ENCODE measurements at regions not wholly inside any gene's neighbourhood (a gene's known extent, or its start where the extent isn't known, plus 50 kb on each side); places are given as distances from the start of the nearest gene placed in this dataset.
"Not testable (repeated sequence)": the region's sequence is repeated elsewhere in the genome, so short reads cannot be mapped to it uniquely, and the experiment has no call there.

DNA sequence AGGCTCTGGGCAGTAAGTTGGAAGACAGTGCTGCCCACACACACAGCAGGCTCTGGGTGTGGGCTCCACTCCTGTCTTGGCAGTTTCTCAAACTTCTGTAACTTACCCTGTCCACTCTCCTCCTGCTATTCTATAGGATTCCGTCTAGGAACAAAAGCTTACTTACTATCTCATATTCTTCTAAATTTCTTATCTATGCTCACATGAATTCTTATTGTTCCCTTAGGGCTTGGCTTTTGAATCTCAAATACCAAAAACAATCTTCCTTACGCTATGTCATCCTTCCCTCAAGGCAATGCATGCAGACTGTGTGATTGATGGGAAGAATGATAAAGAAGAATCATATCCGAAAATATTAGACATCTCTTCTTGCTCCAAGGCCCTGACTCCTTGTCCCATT lies 425.9 kb upstream of the ONECUT1 start:
- POLR2A ChIA-PET = no interaction called here
- Mint-ChIP-seq H3K27ac (no peak overlapping the region), H3K4me3 (no peak overlapping the region)

DNA sequence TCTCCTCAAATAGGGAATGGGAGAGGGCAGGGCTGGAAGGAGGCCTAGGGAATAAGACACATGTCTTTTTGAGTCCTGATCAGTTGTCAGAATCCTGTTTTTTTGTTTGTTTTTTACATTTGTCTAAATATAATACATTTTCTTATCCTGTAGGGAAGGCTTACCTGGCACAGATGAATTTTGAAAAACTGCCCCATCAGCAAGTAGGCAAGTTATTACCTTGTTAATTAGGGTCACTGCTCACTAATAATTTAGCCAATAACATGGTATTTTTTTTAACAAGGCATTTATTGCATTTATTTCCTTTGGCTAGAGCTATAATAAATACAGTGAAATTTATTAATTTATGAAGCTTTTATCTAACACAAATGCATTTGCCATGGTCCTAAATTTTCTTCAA lies 423.2 kb upstream of the ONECUT1 start:
- DNase-seq (no peak), ATAC-seq (no peak)
- H3K36me3 Mint-ChIP-seq = no peaks in the 10 kb centered on the region
- H3K27me3 Mint-ChIP-seq = peaks cover 0 to 7% (median 2%) of the 10 kb centered on the region in 5 donors
- H3K4me1 Mint-ChIP-seq = no peaks in the 10 kb centered on the region
- H3K4me3 Mint-ChIP-seq = no peak overlapping the region
- no peak overlapping the region for H3K27ac Mint-ChIP-seq
- peaks cover 0 to 3% (median 0%) of the 10 kb centered on the region in 9 donors for H3K9me3 Mint-ChIP-seq
- POLR2A ChIA-PET = no interaction called here

More for the DNA sequence above, 425.9 kb upstream of the ONECUT1 start:
- ATAC-seq (no peak), DNase-seq (no peak)
- Mint-ChIP-seq H3K36me3 (no peaks in the 10 kb centered on the region), H3K4me1 (no peaks in the 10 kb centered on the region), H3K27me3 (peaks cover 0 to 8% (median 2%) of the 10 kb centered on the region in 5 donors), H3K9me3 (peaks cover 0 to 6% (median 0%) of the 10 kb centered on the region in 9 donors)

DNA sequence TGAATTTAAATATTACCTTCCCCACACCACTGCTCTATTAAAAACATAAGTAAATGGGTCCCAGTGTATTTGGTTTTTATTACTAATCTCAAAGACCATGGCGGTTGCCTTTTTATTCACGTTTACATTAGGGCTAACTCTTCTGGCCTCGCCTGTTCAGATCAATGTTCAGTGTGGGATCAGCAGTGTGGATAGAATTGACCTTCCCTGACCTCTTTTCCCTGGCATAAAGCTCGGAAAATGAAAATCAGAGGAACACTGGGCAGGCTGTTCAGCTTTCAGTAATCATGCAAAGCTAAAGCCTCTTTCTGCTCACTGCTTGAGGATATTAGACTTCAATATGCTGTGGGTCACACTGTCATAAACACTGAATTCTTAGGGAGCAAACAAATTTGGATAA lies 422.6 kb upstream of the ONECUT1 start:
- Mint-ChIP-seq H3K36me3 (no peaks in the 10 kb centered on the region), H3K9me3 (no peaks in the 10 kb centered on the region), H3K4me3 (no peak overlapping the region), H3K27me3 (peaks cover 0 to 5% (median 2%) of the 10 kb centered on the region in 5 donors), H3K4me1 (no peaks in the 10 kb centered on the region), H3K27ac (no peak overlapping the region)
- no peak for DNase-seq
- no peak for ATAC-seq
- POLR2A ChIA-PET = no interaction called here

DNA sequence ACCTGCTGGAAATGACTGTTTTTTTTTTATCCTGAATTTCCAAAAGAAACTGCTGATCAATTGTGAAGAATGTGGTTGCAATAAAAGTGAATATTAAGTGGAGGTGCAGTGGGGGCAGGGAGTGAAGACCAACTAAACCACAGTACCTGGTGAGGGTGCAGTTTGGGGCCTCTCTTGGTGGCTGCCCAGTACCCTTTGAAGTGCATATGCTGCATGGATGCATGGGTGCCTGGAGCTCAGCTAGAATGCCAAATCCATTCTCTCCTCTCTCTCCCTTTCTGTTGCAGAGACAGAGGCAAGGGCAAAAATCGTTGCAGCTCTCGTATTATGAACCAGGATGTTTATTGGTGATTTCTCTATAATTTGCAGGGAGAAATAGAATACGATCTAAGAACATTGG lies 420.5 kb upstream of the ONECUT1 start:
- ATAC-seq (no peak), DNase-seq (no peak)
- Mint-ChIP-seq H3K9me3 (peaks cover 0 to 4% (median 0%) of the 10 kb centered on the region in 9 donors), H3K27ac (no peak overlapping the region), H3K4me3 (no peak overlapping the region), H3K4me1 (no peaks in the 10 kb centered on the region), H3K36me3 (no peaks in the 10 kb centered on the region), H3K27me3 (peaks cover 0 to 7% (median 0%) of the 10 kb centered on the region in 5 donors)
- POLR2A ChIA-PET = no interaction called here

DNA sequence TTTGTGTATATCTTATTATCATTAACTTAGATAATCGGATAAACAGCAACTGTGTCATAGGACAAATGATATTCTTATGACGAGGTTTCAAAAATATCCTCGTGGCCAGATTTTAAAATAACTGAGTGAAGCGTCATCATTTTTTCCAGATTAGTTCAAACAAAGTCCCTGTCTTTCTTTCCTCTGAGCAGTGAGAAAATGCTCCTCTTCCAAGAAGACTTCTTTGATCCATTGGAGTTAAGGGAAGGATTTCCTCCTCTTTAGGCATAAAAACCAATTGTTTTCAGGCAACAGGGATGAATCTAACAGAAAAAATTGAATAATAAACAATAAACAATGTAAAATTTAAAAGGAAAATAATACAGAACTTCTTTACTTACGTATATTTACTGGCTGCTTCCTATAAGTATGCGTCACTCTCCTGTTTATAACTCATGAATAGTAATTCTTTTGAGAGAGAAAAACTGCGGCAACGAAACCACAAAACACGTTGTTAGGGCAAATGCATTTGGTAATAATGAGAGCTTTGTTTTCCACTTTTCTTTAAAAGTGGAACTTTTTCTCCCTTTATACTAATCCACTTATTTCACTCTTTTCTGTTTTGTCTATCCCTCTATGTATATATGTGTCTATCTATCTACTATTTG lies 419.4 kb upstream of the ONECUT1 start:
- Mint-ChIP-seq H3K36me3 (no peaks in the 10 kb centered on the region), H3K27me3 (peaks cover 0 to 8% (median 0%) of the 10 kb centered on the region in 5 donors), H3K9me3 (peaks cover 0 to 4% (median 0%) of the 10 kb centered on the region in 9 donors), H3K27ac (no peak overlapping the region), H3K4me3 (no peak overlapping the region), H3K4me1 (no peaks in the 10 kb centered on the region)
- no peak for DNase-seq
- ATAC-seq = no peak
- POLR2A ChIA-PET = no interaction called here

DNA sequence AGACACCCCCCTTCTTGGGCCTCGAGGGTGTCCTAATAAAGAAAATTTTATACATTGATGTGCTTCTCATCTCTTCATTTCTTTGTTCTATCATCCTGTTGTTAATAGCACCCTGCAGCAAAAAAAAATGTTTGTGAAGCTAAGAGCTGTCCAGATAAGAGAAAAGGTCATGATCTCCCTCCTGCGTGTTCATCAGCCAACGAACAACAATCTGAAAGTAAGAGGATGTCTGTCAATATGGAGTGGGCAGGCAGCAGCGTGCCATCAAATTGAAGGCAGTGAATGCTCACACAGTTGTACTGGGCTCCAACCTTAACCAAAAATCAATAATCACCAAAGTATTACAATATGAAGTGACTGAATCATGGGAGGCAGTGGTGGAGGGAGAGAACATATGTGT lies 418.6 kb upstream of the ONECUT1 start:
- ATAC-seq = no peak
- H3K27ac Mint-ChIP-seq = no peak overlapping the region

DNA sequence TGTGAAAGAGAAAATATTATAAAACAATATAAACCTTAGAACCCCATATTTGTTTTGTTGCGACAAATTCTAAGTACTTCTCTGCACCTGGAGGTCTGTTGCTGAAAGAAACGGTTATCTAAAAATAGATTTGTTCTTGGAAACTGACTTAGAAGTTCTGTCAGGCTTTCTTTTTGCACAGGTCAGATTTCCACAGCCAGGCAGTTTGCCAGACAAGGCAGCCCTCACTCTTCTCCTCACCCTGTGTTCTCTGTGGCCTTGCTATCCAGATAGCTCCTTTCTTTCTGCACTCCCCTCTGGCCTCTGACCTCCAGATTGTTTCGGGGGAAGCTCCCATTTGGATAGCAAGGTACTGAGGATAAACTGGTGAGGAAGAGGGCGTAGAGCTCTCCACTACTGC lies 413.3 kb upstream of the ONECUT1 start:
- POLR2A ChIA-PET = interaction anchor here (0.5 kb wide), 1 partner anchor 747 kb away, joined by 4 read pairs; no protein-coding TSS in a partner anchor
- Mint-ChIP-seq H3K9me3 (peaks cover 0 to 4% (median 0%) of the 10 kb centered on the region in 9 donors), H3K27me3 (peaks cover 3 to 35% (median 16%) of the 10 kb centered on the region in 5 donors), H3K4me3 (no peak overlapping the region), H3K4me1 (no peaks in the 10 kb centered on the region), H3K27ac (no peak overlapping the region), H3K36me3 (no peaks in the 10 kb centered on the region)
- ATAC-seq = no peak
- DNase-seq = no peak

More for the DNA sequence above, 418.6 kb upstream of the ONECUT1 start:
- Mint-ChIP-seq H3K4me1 (no peaks in the 10 kb centered on the region), H3K27me3 (peaks cover 0 to 14% (median 0%) of the 10 kb centered on the region in 5 donors), H3K4me3 (no peak overlapping the region), H3K9me3 (peaks cover 0 to 4% (median 0%) of the 10 kb centered on the region in 9 donors), H3K36me3 (no peaks in the 10 kb centered on the region)
- POLR2A ChIA-PET = no interaction called here
- no peak for DNase-seq

DNA sequence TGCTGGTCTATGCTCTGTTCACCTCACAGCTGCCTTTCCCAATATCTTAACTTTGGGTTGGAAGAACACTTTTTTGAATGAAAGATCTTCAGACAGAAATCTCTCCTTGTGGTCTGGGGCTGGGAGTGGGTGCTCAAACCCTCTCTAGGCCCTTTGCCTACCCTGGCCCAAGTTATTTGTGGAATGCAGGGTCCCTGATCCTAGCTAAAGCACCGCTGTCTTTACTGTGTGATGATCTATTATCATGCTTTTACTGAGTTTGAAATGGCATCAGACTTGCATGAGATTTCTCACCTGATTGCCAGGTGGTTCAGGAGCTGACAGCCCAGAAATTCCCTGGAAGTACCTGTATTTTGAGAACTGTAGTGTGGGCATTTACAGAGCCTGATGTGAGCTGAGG lies 412.7 kb upstream of the ONECUT1 start:
- no peak for DNase-seq
- ATAC-seq = no peak

DNA sequence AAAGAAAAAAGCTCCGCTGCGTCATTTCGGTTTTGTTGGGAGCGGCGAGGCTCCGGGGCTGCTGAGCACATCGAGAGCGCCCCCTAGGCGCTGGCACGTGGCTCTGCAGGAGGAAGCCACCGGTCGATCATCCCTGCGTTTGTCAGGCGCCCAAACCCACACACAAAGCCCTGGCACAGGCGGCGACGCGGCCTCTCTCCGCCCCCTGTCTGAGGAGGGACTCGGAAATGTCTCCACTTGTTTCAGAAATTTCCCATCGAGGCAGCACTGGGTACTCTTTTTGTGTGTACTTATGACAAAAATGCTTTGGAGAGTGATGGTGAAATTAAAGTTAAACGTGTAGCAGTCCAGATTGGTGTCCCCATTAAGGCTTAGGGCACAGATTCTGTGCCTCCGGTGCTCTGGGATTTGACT lies 407.3 kb upstream of the ONECUT1 start:
- H3K27ac Mint-ChIP-seq = no peak overlapping the region
- POLR2A ChIA-PET = no interaction called here
- H3K9me3 Mint-ChIP-seq = peaks cover 0 to 12% (median 1%) of the 10 kb centered on the region in 9 donors
- H3K4me3 Mint-ChIP-seq = no peak overlapping the region
- H3K4me1 Mint-ChIP-seq = peaks cover 0 to 6% (median 3%) of the 10 kb centered on the region in 4 donors
- DNase-seq (peak in 1 of 10 donors; percentile 0), ATAC-seq (no peak)
- peaks cover 6 to 49% (median 20%) of the 10 kb centered on the region in 5 donors for H3K27me3 Mint-ChIP-seq
- H3K36me3 Mint-ChIP-seq = no peaks in the 10 kb centered on the region

More for the DNA sequence above, 412.7 kb upstream of the ONECUT1 start:
- Mint-ChIP-seq H3K9me3 (peaks cover 0 to 4% (median 0%) of the 10 kb centered on the region in 9 donors), H3K4me1 (no peaks in the 10 kb centered on the region), H3K4me3 (no peak overlapping the region), H3K36me3 (no peaks in the 10 kb centered on the region), H3K27me3 (peaks cover 4 to 41% (median 22%) of the 10 kb centered on the region in 5 donors), H3K27ac (no peak overlapping the region)
- POLR2A ChIA-PET = no interaction called here

DNA sequence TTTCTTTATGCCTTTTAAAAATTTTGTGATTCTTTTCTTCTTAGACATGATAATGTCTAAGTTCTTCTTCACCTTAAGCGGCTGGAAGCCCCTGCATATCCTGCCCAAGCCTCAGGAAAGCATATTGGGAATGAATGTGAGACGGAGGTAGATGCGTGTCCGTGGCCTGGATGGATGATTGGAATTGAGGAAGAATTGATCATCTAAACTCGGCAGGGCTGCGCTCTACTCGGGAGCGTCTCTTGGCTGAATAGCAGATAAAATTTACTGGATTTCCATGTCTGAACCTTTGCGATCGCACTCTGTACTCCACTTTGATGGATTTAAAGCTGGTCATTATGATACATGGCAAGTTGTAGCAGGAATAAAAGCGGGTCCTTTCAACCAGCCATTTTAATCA lies 406.7 kb upstream of the ONECUT1 start:
- POLR2A ChIA-PET = no interaction called here
- Mint-ChIP-seq H3K27me3 (peaks cover 6 to 45% (median 20%) of the 10 kb centered on the region in 5 donors), H3K36me3 (no peaks in the 10 kb centered on the region), H3K4me1 (peaks cover 0 to 6% (median 3%) of the 10 kb centered on the region in 4 donors), H3K27ac (no peak overlapping the region), H3K4me3 (no peak overlapping the region), H3K9me3 (peaks cover 0 to 17% (median 1%) of the 10 kb centered on the region in 9 donors)
- ATAC-seq (no peak), DNase-seq (no peak)

DNA sequence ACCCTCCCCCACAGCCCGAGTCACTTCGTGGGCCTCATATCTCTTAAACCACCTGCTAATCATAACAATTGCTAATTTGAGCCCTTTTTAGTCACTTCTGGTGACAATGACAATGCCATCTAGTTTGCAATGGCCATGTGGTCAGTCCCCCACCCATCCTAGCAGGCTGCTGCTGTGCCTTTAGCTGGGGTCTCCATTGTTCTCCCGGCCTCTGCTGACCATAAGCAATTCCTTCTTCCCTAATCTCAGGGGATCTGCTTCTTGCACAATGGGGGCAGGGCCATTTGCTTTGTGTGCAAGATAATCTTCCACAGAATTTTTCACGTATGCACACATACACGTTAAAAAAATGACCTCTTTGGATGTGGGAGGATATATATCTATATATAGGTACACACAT lies 406.1 kb upstream of the ONECUT1 start:
- Mint-ChIP-seq H3K4me1 (peaks cover 0 to 6% (median 3%) of the 10 kb centered on the region in 4 donors), H3K27me3 (peaks cover 6 to 40% (median 17%) of the 10 kb centered on the region in 5 donors), H3K4me3 (no peak overlapping the region), H3K36me3 (no peaks in the 10 kb centered on the region), H3K9me3 (peaks cover 0 to 17% (median 1%) of the 10 kb centered on the region in 9 donors), H3K27ac (no peak overlapping the region)
- DNase-seq = no peak
- POLR2A ChIA-PET = no interaction called here
- no peak for ATAC-seq

DNA sequence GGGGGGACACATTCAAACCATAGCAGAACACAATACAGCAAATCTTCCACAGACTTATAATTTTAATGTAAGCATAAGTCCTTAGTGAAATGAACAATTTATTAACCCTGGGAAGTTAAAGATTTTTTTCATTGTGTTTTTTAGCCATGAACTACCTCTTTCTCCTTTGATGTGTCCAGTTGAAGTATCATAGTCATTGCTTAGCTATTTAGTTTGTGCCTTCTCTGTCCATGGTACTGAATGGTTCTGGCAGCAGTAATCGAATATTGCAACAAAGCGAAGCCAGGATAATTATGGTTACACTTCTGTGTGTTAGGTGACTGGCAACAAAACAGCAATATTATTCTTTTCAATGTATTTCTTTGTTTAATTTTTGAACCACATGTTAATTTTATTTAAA lies 403.0 kb upstream of the ONECUT1 start:
- DNase-seq = no peak
- no peak overlapping the region for H3K4me3 Mint-ChIP-seq
- peaks cover 0 to 6% (median 3%) of the 10 kb centered on the region in 4 donors for H3K4me1 Mint-ChIP-seq

DNA sequence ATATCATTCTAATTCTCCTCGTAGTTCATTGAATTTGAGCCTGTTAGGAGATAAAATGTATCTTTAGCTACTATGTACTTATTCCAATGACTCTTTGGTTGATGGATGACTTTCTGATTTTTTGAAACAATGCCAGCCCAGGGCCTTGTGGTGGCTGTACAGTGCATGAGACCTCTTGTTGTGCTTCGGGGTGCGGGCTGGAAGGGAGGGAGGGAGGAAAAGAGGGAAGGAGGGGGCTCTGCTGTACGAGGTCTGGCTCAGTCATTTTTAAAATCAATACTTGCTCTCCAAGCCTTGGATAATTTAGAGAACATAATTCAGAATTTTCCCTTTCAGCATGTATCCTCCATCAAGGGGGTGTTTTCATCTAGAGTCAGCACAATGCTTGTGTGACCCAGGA lies 399.7 kb upstream of the ONECUT1 start:
- no peak overlapping the region for H3K4me3 Mint-ChIP-seq
- H3K27ac Mint-ChIP-seq = no peak overlapping the region
- no peaks in the 10 kb centered on the region for H3K4me1 Mint-ChIP-seq
- peaks cover 0 to 4% (median 0%) of the 10 kb centered on the region in 5 donors for H3K27me3 Mint-ChIP-seq
- DNase-seq (no peak), ATAC-seq (no peak)
- POLR2A ChIA-PET = no interaction called here
- H3K36me3 Mint-ChIP-seq = no peaks in the 10 kb centered on the region
- peaks cover 0 to 17% (median 12%) of the 10 kb centered on the region in 9 donors for H3K9me3 Mint-ChIP-seq

More for the DNA sequence above, 403.0 kb upstream of the ONECUT1 start:
- H3K27ac Mint-ChIP-seq = no peak overlapping the region
- peaks cover 0 to 17% (median 2%) of the 10 kb centered on the region in 9 donors for H3K9me3 Mint-ChIP-seq
- no peaks in the 10 kb centered on the region for H3K36me3 Mint-ChIP-seq
- POLR2A ChIA-PET = no interaction called here
- no peak for ATAC-seq
- H3K27me3 Mint-ChIP-seq = peaks cover 3 to 11% (median 5%) of the 10 kb centered on the region in 5 donors

DNA sequence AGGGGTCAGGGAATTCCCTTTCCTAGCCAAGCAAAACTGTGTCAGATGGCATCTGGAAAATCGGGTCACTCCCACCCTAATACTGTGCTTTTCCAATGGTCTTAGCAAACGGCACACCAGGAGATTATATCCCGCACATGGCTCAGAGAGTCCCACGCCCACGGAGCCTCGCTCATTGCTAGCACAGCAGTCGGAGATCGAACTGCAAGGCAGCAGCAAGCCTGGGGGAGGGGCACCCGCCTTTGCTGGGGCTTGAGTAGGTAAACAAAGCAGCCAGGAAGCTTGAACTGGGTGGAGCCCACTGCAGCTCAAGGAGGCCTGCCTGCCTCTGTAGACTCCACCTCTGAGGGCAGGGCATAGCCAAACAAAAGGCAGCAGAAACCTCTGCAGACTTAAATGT lies 393.3 kb upstream of the ONECUT1 start:
- H3K4me3 Mint-ChIP-seq, H3K27ac Mint-ChIP-seq, POLR2A ChIA-PET, H3K36me3 Mint-ChIP-seq, ATAC-seq, DNase-seq, H3K4me1 Mint-ChIP-seq: not testable (repeated sequence)
- peaks cover 0 to 22% (median 9%) of the 10 kb centered on the region in 9 donors for H3K9me3 Mint-ChIP-seq
- H3K27me3 Mint-ChIP-seq = peaks cover 4 to 18% (median 11%) of the 10 kb centered on the region in 5 donors
